GM23338 (cell line): ENCODE measurements at regions not wholly inside any gene's neighbourhood (a gene's known extent, or its start where the extent isn't known, plus 50 kb on each side); places are given as distances from the start of the nearest gene placed in this dataset.

ENCODE experiments used
- ATAC-seq: fragments of 200-7000 bp; cut with Tn5 transposase; 3 replicates; pipeline ENCODE4 v1.9.1; 2020
- DNase-seq: peaks from one replicate; pipeline ENCODE4 v3.0.0-alpha.2; 2015; ENCODE audit warnings: low spot score
- H2AFZ ChIP-seq: fragments of 200-600 bp; sonication (generic); 2 replicates; pipeline ENCODE4 v1.8.0; 2016; ENCODE audit warnings: antibody characterized with exemption, mild to moderate bottlenecking, moderate library complexity
- H3F3A ChIP-seq: fragments of 200-600 bp; sonication (generic); replicated peaks from 2 replicates; pipeline ENCODE4 v1.8.0; 2017; ENCODE audit warnings: antibody characterized with exemption, mixed run types, low read depth
- H3K27ac ChIP-seq: fragments of 200-600 bp; sonication (generic); 2 replicates; pipeline ENCODE4 v1.6.1; 2016; ENCODE audit warnings: low read depth
- H3K27me3 ChIP-seq: fragments of 200-600 bp; sonication (generic); 2 replicates; pipeline ENCODE4 v1.8.0; 2016; ENCODE audit warnings: mild to moderate bottlenecking, mixed run types, moderate library complexity; ENCODE audit not compliant: insufficient read depth
- H3K36me3 ChIP-seq: fragments of 200-600 bp; sonication (generic); 2 replicates; pipeline ENCODE4 v1.8.0; 2016; ENCODE audit warnings: mild to moderate bottlenecking; ENCODE audit not compliant: insufficient read depth
- H3K4me1 ChIP-seq: fragments of 200-600 bp; sonication (generic); 2 replicates; pipeline ENCODE4 v1.8.0; 2016; ENCODE audit warnings: mild to moderate bottlenecking, moderate library complexity; ENCODE audit not compliant: insufficient read depth
- H3K4me2 ChIP-seq: fragments of 200-600 bp; sonication (generic); 2 replicates; pipeline ENCODE4 v1.7.1; 2017; ENCODE audit warnings: mixed run types
- H3K4me3 ChIP-seq: fragments of 200-600 bp; sonication (generic); 2 replicates; pipeline ENCODE4 v1.6.1; 2016; ENCODE audit warnings: mixed run types
- H3K79me2 ChIP-seq: fragments of 200-600 bp; sonication (generic); replicated peaks from 2 replicates; pipeline ENCODE4 v1.8.0; 2017; ENCODE audit warnings: mild to moderate bottlenecking; ENCODE audit not compliant: insufficient read depth
- H3K9me2 ChIP-seq: fragments of 200-600 bp; sonication (generic); 2 replicates; pipeline ENCODE4 v1.8.0; 2017; ENCODE audit not compliant: insufficient read depth
- H4K20me1 ChIP-seq: fragments of 200-600 bp; sonication (generic); replicated peaks from 2 replicates; pipeline ENCODE4 v1.8.0; 2017; ENCODE audit warnings: mild to moderate bottlenecking; ENCODE audit not compliant: insufficient read depth
- H3K27ac Mint-ChIP-seq: 2 replicates; pipeline ENCODE4 v1.8.0; 2020; ENCODE audit warnings: inconsistent platforms, mild to moderate bottlenecking, moderate library complexity, mixed read lengths
- H3K27me3 Mint-ChIP-seq: 3 replicates; pipeline ENCODE4 v1.8.0; 2022; ENCODE audit warnings: low read depth, mild to moderate bottlenecking, moderate library complexity, mixed read lengths, inconsistent platforms; ENCODE audit not compliant: insufficient read depth, poor library complexity
- H3K36me3 Mint-ChIP-seq: 3 replicates; pipeline ENCODE4 v1.8.0; 2021; ENCODE audit warnings: low read depth, mild to moderate bottlenecking, inconsistent platforms, moderate library complexity, mixed read lengths
- H3K4me1 Mint-ChIP-seq: 3 replicates; pipeline ENCODE4 v1.8.0; 2020; ENCODE audit warnings: mild to moderate bottlenecking, inconsistent platforms, mixed read lengths
- H3K4me3 Mint-ChIP-seq: 3 replicates; pipeline ENCODE4 v1.8.0; 2021; ENCODE audit warnings: moderate library complexity, mild to moderate bottlenecking, inconsistent platforms, mixed read lengths
- H3K9me3 Mint-ChIP-seq: 3 replicates; pipeline ENCODE4 v1.8.0; 2020; ENCODE audit warnings: moderate library complexity, mild to moderate bottlenecking, inconsistent platforms, mixed read lengths
- ETS1 ChIP-seq: IDR thresholded peaks from 2 replicates; pipeline ENCODE4 v1.6.1; 2016; ENCODE audit warnings: antibody characterized with exemption
- EZH2 ChIP-seq: fragments of 200-600 bp; sonication (generic); IDR thresholded peaks from one replicate; pipeline ENCODE4 v1.8.0; 2017; ENCODE audit warnings: antibody characterized with exemption, mild to moderate bottlenecking, low read depth; ENCODE audit not compliant: unreplicated experiment
- NANOG ChIP-seq: IDR thresholded peaks from 2 replicates; pipeline ENCODE4 v1.6.1; 2016; ENCODE audit warnings: antibody characterized with exemption, borderline replicate concordance
- POLR2AphosphoS5 ChIP-seq: IDR thresholded peaks from 2 replicates; pipeline ENCODE4 v1.6.1; 2016; ENCODE audit warnings: antibody characterized with exemption, low read depth
- REST ChIP-seq: IDR thresholded peaks from one replicate; pipeline ENCODE4 v1.6.1; 2018; ENCODE audit warnings: antibody characterized with exemption; ENCODE audit not compliant: unreplicated experiment
- STAT1 ChIP-seq: IDR thresholded peaks from one replicate; pipeline ENCODE4 v1.6.1; 2016; ENCODE audit warnings: antibody characterized with exemption; ENCODE audit not compliant: unreplicated experiment
- ZNF114 ChIP-seq: fragments of 250-450 bp; sonication (Bioruptor Pico); IDR thresholded peaks from 2 replicates; pipeline ENCODE4 v1.5.0; 2020; ENCODE audit warnings: mild to moderate bottlenecking, moderate library complexity
- ZNF462 ChIP-seq: fragments of 250-450 bp; sonication (Bioruptor Pico); IDR thresholded peaks from 2 replicates; pipeline ENCODE4 v1.5.0; 2020; ENCODE audit warnings: mild to moderate bottlenecking, moderate library complexity

GRCh38 chr4:18722748-18723191 lies 701.2 kb upstream of the LCORL start:
- Mint-ChIP-seq H3K36me3 (peaks cover 10% of the 10 kb centered on the region), H3K9me3 (peaks cover 8% of the 10 kb centered on the region; the same call in 2 of the 3 replicates), H3K4me3 (no peak overlapping the region), H3K27ac (no peak overlapping the region), H3K27me3 (no peaks in the 10 kb centered on the region), H3K4me1 (no peaks in the 10 kb centered on the region)
- ATAC-seq (no peak), DNase-seq (no peak)
- no peaks in the 10 kb centered on the region for H3F3A ChIP-seq
- H3K4me1 ChIP-seq, result no peaks in the 10 kb centered on the region
- H4K20me1 ChIP-seq, result no peaks in the 10 kb centered on the region
- no peaks in the 10 kb centered on the region for H3K79me2 ChIP-seq
- H3K4me3 ChIP-seq, result no peak overlapping the region
- TF ChIP-seq NANOG (no peak), ETS1 (no peak), POLR2AphosphoS5 (no peak)
- no peak overlapping the region for H3K4me2 ChIP-seq
- no peak overlapping the region for H2AFZ ChIP-seq
- no peaks in the 10 kb centered on the region; the same call in 1 of the 2 replicates for H3K36me3 ChIP-seq
- no peak overlapping the region for H3K27ac ChIP-seq
- H3K9me2 ChIP-seq, result peaks cover 6% of the 10 kb centered on the region; the same call in 1 of the 2 replicates
- no peaks in the 10 kb centered on the region for H3K27me3 ChIP-seq

GRCh38 chr4:18698119-18698883 lies 676.7 kb upstream of the LCORL start:
- Histone ChIP-seq H3K4me3 (no peak overlapping the region), H2AFZ (peak overlapping the region; percentile 88), H3K4me2 (peak overlapping the region; percentile 49), H3K27ac (0 out of 2 replicates have a peak overlapping the region, but pooled peaks have one; percentile 76), H3F3A (no peaks in the 10 kb centered on the region), H3K79me2 (no peaks in the 10 kb centered on the region), H3K36me3 (no peaks in the 10 kb centered on the region), H3K4me1 (peaks cover 30% of the 10 kb centered on the region), H4K20me1 (no peaks in the 10 kb centered on the region), H3K9me2 (peaks cover 4% of the 10 kb centered on the region; the same call in 1 of the 2 replicates), H3K27me3 (no peaks in the 10 kb centered on the region)
- Mint-ChIP-seq H3K4me1 (peaks cover 26% of the 10 kb centered on the region), H3K27ac (no peak overlapping the region), H3K9me3 (peaks cover 17% of the 10 kb centered on the region), H3K4me3 (no peak overlapping the region), H3K27me3 (peaks cover 2% of the 10 kb centered on the region), H3K36me3 (peaks cover 28% of the 10 kb centered on the region; the same call in 2 of the 3 replicates)
- DNase-seq (peak; percentile 11), ATAC-seq (peak; percentile 42; the same call in 2 of the 3 replicates)
- no peak for TF ChIP-seq EZH2
- no peak for TF ChIP-seq ETS1
- TF ChIP-seq REST, result no peak
- no peak for TF ChIP-seq ZNF462 (CRISPR knock-in tag)
- no peak for TF ChIP-seq STAT1
- no peak for TF ChIP-seq ZNF114 (CRISPR knock-in tag)
